Body of pancreas (tissue), 4 donors: ENCODE measurements at regions not wholly inside any gene's neighbourhood (a gene's known extent, or its start where the extent isn't known, plus 50 kb on each side); places are given as distances from the start of the nearest gene placed in this dataset.

Source experiments
- POLR2A ChIP-seq, 3 donors: fragments of 450-650 bp; IDR thresholded peaks; one replicate each; pipeline ENCODE4 v1.6.1; 2016; ENCODE audit warnings: antibody characterized with exemption in 3 of 3, mild to moderate bottlenecking in 2 of 3
- TF ChIP-seq, protein P1 (sequence below), 7 experiments: fragments of 450-650 bp in 4 of 7; fragments of 200-600 bp in 3 of 7; sonication (generic) in 3 of 7; IDR thresholded peaks; one replicate each; pipeline ENCODE4 v1.5.1; 2016 to 2019; ENCODE audit warnings: antibody characterized with exemption in 7 of 7

DNA sequence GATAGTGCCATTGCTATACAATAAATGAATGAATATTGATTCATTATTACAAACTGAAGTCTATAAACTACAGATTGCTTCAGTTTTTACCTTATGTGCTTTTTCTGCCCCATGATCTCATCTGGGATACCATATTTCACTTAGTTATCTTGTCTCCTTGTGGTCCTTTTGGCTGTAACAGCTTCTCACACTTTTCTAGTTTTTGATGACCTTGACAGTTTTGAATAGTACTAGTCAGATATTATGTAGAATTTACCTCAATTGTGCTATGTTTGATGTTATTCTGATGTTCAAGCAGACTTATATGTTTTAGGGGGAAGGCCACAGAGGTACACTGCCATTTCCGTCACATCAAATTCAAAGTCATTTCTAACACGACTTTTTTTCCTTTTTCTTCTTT, 2364.3 kb upstream of the ACO1 start:
- TF ChIP-seq, protein P1, sequence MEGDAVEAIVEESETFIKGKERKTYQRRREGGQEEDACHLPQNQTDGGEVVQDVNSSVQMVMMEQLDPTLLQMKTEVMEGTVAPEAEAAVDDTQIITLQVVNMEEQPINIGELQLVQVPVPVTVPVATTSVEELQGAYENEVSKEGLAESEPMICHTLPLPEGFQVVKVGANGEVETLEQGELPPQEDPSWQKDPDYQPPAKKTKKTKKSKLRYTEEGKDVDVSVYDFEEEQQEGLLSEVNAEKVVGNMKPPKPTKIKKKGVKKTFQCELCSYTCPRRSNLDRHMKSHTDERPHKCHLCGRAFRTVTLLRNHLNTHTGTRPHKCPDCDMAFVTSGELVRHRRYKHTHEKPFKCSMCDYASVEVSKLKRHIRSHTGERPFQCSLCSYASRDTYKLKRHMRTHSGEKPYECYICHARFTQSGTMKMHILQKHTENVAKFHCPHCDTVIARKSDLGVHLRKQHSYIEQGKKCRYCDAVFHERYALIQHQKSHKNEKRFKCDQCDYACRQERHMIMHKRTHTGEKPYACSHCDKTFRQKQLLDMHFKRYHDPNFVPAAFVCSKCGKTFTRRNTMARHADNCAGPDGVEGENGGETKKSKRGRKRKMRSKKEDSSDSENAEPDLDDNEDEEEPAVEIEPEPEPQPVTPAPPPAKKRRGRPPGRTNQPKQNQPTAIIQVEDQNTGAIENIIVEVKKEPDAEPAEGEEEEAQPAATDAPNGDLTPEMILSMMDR (IDR thresholded peaks at IDR 0.05) = no peak
- no peak for TF ChIP-seq POLR2A (IDR thresholded peaks at IDR 0.05)
